ENCODE measurements at regions not wholly inside any gene's neighbourhood (a gene's known extent, or its start where the extent isn't known, plus 50 kb on each side); places are given as distances from the start of the nearest gene placed in this dataset.

DNA sequence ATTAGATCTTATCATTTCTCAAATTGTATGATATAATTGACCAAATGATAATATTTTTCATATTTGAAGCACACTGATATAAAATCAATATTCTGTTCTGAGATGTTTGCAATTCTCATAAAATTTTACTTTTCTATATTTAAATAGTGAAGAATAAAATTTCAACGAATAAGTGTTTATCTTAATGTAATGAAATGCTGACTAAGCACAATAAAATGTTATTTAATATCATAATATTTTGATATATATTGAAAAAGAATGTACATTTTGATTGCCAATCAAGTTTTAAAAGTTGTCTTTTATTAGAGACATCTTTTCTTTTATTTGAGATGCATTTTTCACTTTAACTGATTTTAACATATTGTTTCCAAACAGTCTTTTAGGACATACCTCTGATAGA, 416.1 kb downstream of the TAF11L14 start:
- Histone ChIP-seq H3K4me3 (ENCODE audit: low read depth in 1 of 2, low read length in 2 of 2) (no peak overlapping the region), H3K27me3 (ENCODE audit: control insufficient read depth in 1 of 2, insufficient read depth in 2 of 2, low read length in 2 of 2) (no peaks in the 10 kb centered on the region), H3K36me3 (ENCODE audit: control insufficient read depth in 2 of 2, insufficient read depth in 2 of 2, low read length in 1 of 2) (no peaks in the 10 kb centered on the region), H3K27ac (ENCODE audit: low read depth in 2 of 2, low read length in 1 of 2) (no peak overlapping the region), H3K9me3 (ENCODE audit: control insufficient read depth in 2 of 2, insufficient read depth in 1 of 2, low read depth in 1 of 2, low read length in 1 of 2) (no peaks in the 10 kb centered on the region), H3K4me1 (ENCODE audit: control insufficient read depth in 2 of 2, insufficient read depth in 2 of 2, low read length in 1 of 2) (no peaks in the 10 kb centered on the region)
- WGBS, 2 donors = 66 to 79% methylated on average over 1 of the region's 1 CpG

DNA sequence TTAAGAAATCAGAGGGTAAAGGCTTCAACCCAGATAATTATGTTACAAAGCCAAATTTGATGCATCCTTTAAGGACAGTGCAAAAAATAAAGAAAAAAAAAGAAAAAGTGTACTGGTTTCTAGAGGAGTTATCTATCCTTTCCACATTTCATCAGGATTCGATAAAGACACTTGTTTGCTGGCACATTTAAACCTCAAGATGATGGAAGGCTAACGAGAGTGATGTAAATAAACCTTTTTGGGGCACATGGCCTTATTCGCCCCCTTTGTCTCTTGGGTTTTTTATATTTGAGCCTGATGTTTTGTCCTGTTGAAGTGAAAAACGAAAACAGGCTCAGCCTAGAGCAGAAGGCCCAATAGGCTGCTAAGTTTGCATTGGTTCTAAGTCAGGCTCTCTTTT, 416.5 kb downstream of the TAF11L14 start:
- Histone ChIP-seq H3K27ac (ENCODE audit: low read depth in 2 of 2, low read length in 1 of 2) (no peak overlapping the region), H3K27me3 (ENCODE audit: control insufficient read depth in 1 of 2, insufficient read depth in 2 of 2, low read length in 2 of 2) (no peaks in the 10 kb centered on the region), H3K36me3 (ENCODE audit: control insufficient read depth in 2 of 2, insufficient read depth in 2 of 2, low read length in 1 of 2) (no peaks in the 10 kb centered on the region), H3K4me1 (ENCODE audit: control insufficient read depth in 2 of 2, insufficient read depth in 2 of 2, low read length in 1 of 2) (no peaks in the 10 kb centered on the region), H3K9me3 (ENCODE audit: control insufficient read depth in 2 of 2, insufficient read depth in 1 of 2, low read depth in 1 of 2, low read length in 1 of 2) (no peaks in the 10 kb centered on the region), H3K4me3 (ENCODE audit: low read depth in 1 of 2, low read length in 2 of 2) (no peak overlapping the region)
- WGBS, 2 donors = 52 to 53% methylated on average over 4 of the region's 4 CpGs

DNA sequence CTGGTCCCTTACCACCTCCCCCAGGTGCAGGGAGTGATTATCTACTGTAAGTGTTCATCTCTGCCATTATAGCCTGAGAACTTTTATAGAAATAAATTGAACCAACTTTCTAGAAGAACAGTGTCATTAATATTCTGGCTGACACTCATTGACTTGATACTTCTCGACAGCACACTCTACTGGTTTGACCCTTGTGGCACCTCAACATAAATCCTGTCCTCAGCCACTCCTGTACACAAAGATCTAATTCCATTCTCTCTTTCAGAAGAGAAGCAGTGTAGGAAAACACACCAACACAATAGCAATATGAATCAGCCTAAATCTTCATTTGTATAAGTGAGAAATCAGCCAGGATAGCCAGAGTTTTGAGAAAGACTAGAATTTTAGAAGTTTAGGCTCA, 417.7 kb downstream of the TAF11L14 start:
- H3K9me3 ChIP-seq (ENCODE audit: control insufficient read depth in 2 of 2, insufficient read depth in 1 of 2, low read depth in 1 of 2, low read length in 1 of 2) = no peaks in the 10 kb centered on the region
- H3K27me3 ChIP-seq (ENCODE audit: control insufficient read depth in 1 of 2, insufficient read depth in 2 of 2, low read length in 2 of 2) = no peaks in the 10 kb centered on the region
- 39 to 42% methylated on average over 1 of the region's 1 CpG for WGBS, 2 donors

DNA sequence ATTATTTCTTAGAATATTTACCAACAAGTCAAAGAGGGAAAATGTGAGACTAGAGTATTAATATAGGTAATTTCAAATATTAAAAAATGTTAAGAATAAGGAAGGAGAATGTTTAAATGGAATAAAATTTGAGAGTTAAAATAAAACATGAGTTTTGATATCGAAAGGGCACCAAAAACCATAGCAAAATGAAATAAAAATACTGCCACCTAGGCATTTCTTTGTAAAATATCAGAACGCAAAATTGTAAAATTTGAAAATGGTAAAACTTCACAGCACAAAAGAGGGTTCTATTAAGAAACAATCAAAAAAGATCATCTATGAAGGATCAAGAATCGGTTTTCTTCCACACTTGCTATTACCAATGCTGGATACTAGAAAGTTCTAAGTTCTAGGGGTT, 418.3 kb downstream of the TAF11L14 start:
- H3K27me3 ChIP-seq (ENCODE audit: control insufficient read depth in 1 of 2, insufficient read depth in 2 of 2, low read length in 2 of 2) = no peaks in the 10 kb centered on the region
- WGBS, 2 donors = 87 to 90% methylated on average over 3 of the region's 3 CpGs
- no peaks in the 10 kb centered on the region for H3K4me1 ChIP-seq (ENCODE audit: control insufficient read depth in 2 of 2, insufficient read depth in 2 of 2, low read length in 1 of 2)
- H3K36me3 ChIP-seq (ENCODE audit: control insufficient read depth in 2 of 2, insufficient read depth in 2 of 2, low read length in 1 of 2) = no peaks in the 10 kb centered on the region
- no peaks in the 10 kb centered on the region for H3K9me3 ChIP-seq (ENCODE audit: control insufficient read depth in 2 of 2, insufficient read depth in 1 of 2, low read depth in 1 of 2, low read length in 1 of 2)
- no peak overlapping the region for H3K27ac ChIP-seq (ENCODE audit: low read depth in 2 of 2, low read length in 1 of 2)
- no peak overlapping the region for H3K4me3 ChIP-seq (ENCODE audit: low read depth in 1 of 2, low read length in 2 of 2)

More for the DNA sequence above, 417.7 kb downstream of the TAF11L14 start:
- no peak overlapping the region for H3K27ac ChIP-seq (ENCODE audit: low read depth in 2 of 2, low read length in 1 of 2)
- H3K4me1 ChIP-seq (ENCODE audit: control insufficient read depth in 2 of 2, insufficient read depth in 2 of 2, low read length in 1 of 2) = no peaks in the 10 kb centered on the region
- no peaks in the 10 kb centered on the region for H3K36me3 ChIP-seq (ENCODE audit: control insufficient read depth in 2 of 2, insufficient read depth in 2 of 2, low read length in 1 of 2)
- no peak overlapping the region for H3K4me3 ChIP-seq (ENCODE audit: low read depth in 1 of 2, low read length in 2 of 2)

DNA sequence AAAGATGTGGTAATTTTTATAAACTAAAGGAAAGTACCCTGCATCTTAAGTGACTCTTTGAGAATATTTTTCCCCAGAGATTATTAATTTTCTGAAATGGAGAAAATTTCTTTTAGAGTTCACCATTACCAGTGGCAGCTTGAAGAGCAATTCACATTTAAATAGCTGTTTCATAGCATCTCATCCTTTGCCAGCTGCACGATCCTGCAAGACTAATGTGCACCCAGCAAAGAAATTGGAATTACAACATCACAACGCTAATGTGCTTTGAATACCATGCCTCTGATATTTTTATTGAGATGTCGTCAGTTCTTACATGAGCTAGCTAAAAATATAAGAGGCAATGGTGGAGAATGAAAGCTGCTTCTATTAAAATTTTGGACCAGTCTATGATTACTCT, 423.5 kb downstream of the TAF11L14 start:
- no peak overlapping the region for H3K4me3 ChIP-seq (ENCODE audit: low read depth in 1 of 2, low read length in 2 of 2)
- H3K9me3 ChIP-seq (ENCODE audit: control insufficient read depth in 2 of 2, insufficient read depth in 1 of 2, low read depth in 1 of 2, low read length in 1 of 2) = no peaks in the 10 kb centered on the region
- H3K27me3 ChIP-seq (ENCODE audit: control insufficient read depth in 1 of 2, insufficient read depth in 2 of 2, low read length in 2 of 2) = no peaks in the 10 kb centered on the region
- H3K36me3 ChIP-seq (ENCODE audit: control insufficient read depth in 2 of 2, insufficient read depth in 2 of 2, low read length in 1 of 2) = no peaks in the 10 kb centered on the region
- H3K27ac ChIP-seq (ENCODE audit: low read depth in 2 of 2, low read length in 1 of 2) = no peak overlapping the region
- H3K4me1 ChIP-seq (ENCODE audit: control insufficient read depth in 2 of 2, insufficient read depth in 2 of 2, low read length in 1 of 2) = no peaks in the 10 kb centered on the region
- 83 to 88% methylated on average over 3 of the region's 3 CpGs for WGBS, 2 donors

DNA sequence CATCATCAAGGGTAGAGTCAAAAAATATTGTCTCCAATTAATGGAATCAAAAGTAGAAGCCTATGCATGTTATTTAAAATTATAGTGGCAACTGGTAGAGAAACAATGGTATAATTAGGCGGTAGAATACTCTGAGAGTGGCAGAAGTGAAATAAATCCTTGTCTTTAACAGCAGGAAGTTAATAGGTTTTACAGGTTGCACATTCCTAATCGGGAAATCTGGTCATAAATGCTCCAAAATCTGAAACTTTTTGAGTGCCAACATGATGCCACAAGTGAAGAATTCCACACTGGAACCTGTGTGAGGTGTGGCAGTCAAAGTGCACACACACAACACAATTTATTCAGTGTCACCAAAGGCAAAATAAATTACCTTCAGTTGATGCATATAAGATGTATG, 433.4 kb downstream of the TAF11L14 start:
- no peaks in the 10 kb centered on the region for H3K9me3 ChIP-seq (ENCODE audit: control insufficient read depth in 2 of 2, insufficient read depth in 1 of 2, low read depth in 1 of 2, low read length in 1 of 2)
- 72 to 74% methylated on average over 2 of the region's 2 CpGs for WGBS, 2 donors
- no peaks in the 10 kb centered on the region for H3K27me3 ChIP-seq (ENCODE audit: control insufficient read depth in 1 of 2, insufficient read depth in 2 of 2, low read length in 2 of 2)
- H3K4me1 ChIP-seq (ENCODE audit: control insufficient read depth in 2 of 2, insufficient read depth in 2 of 2, low read length in 1 of 2) = no peaks in the 10 kb centered on the region
- no peak overlapping the region for H3K4me3 ChIP-seq (ENCODE audit: low read depth in 1 of 2, low read length in 2 of 2)
- no peaks in the 10 kb centered on the region for H3K36me3 ChIP-seq (ENCODE audit: control insufficient read depth in 2 of 2, insufficient read depth in 2 of 2, low read length in 1 of 2)
- H3K27ac ChIP-seq (ENCODE audit: low read depth in 2 of 2, low read length in 1 of 2) = no peak overlapping the region

DNA sequence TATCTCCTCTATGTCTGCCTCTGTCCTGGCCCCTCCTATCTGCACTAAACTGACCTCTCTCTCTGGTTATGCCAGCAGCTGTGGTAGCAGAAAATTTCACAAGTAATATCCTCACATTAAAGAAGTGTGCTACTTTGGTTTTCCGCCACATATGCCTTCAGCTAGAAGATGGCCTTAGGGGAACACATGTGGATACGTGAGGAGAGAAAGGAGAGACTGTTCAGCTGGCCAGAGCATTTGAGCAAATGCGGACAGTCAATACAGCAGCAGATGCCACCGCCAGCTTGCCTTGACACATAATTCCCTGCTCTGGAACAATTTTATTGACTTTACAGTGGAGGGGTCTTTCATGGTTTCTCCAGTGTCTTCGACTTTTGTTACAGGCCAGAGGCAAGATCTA, 434.6 kb downstream of the TAF11L14 start:
- Histone ChIP-seq H3K27me3 (ENCODE audit: control insufficient read depth in 1 of 2, insufficient read depth in 2 of 2, low read length in 2 of 2) (no peaks in the 10 kb centered on the region), H3K4me3 (ENCODE audit: low read depth in 1 of 2, low read length in 2 of 2) (no peak overlapping the region)
- 86 to 91% methylated on average over 5 of the region's 5 CpGs for WGBS, 2 donors

DNA sequence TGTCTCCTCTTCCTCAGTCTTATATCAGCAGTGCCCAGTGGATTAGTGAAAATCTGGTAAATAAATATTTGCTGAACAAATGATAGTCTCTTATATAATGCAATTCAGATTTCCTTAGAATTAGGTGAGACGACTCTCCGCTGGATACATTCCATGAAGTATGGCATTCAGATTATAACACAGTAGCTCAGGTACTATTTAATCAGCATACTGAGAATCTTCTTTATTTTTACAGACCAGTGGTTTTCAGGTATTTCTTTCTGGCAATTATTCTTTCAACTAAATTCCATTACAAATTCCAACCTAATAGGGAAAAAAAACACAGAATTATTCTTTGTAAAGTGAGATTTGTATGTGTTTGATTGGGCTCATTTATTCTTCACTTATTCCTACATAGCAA, 435.5 kb downstream of the TAF11L14 start:
- H3K4me1 ChIP-seq (ENCODE audit: control insufficient read depth in 2 of 2, insufficient read depth in 2 of 2, low read length in 1 of 2) = no peaks in the 10 kb centered on the region
- no peak overlapping the region for H3K4me3 ChIP-seq (ENCODE audit: low read depth in 1 of 2, low read length in 2 of 2)
- H3K9me3 ChIP-seq (ENCODE audit: control insufficient read depth in 2 of 2, insufficient read depth in 1 of 2, low read depth in 1 of 2, low read length in 1 of 2) = no peaks in the 10 kb centered on the region
- 55 to 73% methylated on average over 2 of the region's 2 CpGs for WGBS, 2 donors
- H3K36me3 ChIP-seq (ENCODE audit: control insufficient read depth in 2 of 2, insufficient read depth in 2 of 2, low read length in 1 of 2) = no peaks in the 10 kb centered on the region
- no peaks in the 10 kb centered on the region for H3K27me3 ChIP-seq (ENCODE audit: control insufficient read depth in 1 of 2, insufficient read depth in 2 of 2, low read length in 2 of 2)
- H3K27ac ChIP-seq (ENCODE audit: low read depth in 2 of 2, low read length in 1 of 2) = no peak overlapping the region

More for the DNA sequence above, 434.6 kb downstream of the TAF11L14 start:
- H3K36me3 ChIP-seq (ENCODE audit: control insufficient read depth in 2 of 2, insufficient read depth in 2 of 2, low read length in 1 of 2) = no peaks in the 10 kb centered on the region
- no peaks in the 10 kb centered on the region for H3K9me3 ChIP-seq (ENCODE audit: control insufficient read depth in 2 of 2, insufficient read depth in 1 of 2, low read depth in 1 of 2, low read length in 1 of 2)
- no peaks in the 10 kb centered on the region for H3K4me1 ChIP-seq (ENCODE audit: control insufficient read depth in 2 of 2, insufficient read depth in 2 of 2, low read length in 1 of 2)
- H3K27ac ChIP-seq (ENCODE audit: low read depth in 2 of 2, low read length in 1 of 2) = no peak overlapping the region

DNA sequence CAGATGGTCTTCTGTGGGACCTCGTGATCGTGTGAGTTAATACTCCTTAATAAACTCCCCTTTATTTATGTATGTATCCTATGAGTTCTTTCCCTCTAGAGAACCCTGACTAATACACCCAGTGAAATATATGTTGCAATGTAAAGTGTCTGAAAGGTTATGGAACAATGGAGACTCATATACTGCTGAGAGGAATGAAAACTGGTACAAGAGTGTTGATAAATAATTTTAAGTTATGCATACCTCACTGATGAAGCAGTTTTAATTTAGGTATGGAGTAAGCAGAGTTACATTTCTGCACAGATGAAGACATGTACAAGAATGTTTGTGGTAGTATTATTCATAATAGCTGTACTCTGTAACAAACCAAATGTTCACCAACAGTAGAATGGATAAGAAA, 438.3 kb downstream of the TAF11L14 start:
- Histone ChIP-seq H3K27ac (ENCODE audit: low read depth in 2 of 2, low read length in 1 of 2) (no peak overlapping the region), H3K4me3 (ENCODE audit: low read depth in 1 of 2, low read length in 2 of 2) (no peak overlapping the region), H3K9me3 (ENCODE audit: control insufficient read depth in 2 of 2, insufficient read depth in 1 of 2, low read depth in 1 of 2, low read length in 1 of 2) (no peaks in the 10 kb centered on the region), H3K36me3 (ENCODE audit: control insufficient read depth in 2 of 2, insufficient read depth in 2 of 2, low read length in 1 of 2) (no peaks in the 10 kb centered on the region), H3K27me3 (ENCODE audit: control insufficient read depth in 1 of 2, insufficient read depth in 2 of 2, low read length in 2 of 2) (no peaks in the 10 kb centered on the region), H3K4me1 (ENCODE audit: control insufficient read depth in 2 of 2, insufficient read depth in 2 of 2, low read length in 1 of 2) (no peaks in the 10 kb centered on the region)
- 80 to 87% methylated on average over 2 of the region's 2 CpGs for WGBS, 2 donors

DNA sequence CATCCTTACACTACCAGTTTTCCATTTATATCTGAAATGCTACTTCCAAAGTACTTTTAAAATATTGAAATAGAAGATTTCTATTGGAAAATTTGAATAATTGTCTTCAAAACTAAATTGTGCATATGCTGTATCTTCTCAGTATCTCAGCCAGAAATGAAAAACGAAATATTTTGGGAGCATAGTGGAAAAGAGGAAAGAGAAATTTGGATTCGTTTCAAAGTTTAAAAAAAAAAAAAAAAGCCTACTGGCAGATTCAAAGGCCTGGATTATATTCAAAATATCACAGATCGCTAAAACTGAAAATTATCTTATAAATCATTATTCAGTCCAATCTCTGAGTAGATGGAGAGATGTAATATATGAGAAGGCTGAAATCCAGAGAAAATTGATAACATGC, 440.7 kb downstream of the TAF11L14 start:
- 48 to 49% methylated on average over 3 of the region's 3 CpGs for WGBS, 2 donors
- H3K4me1 ChIP-seq (ENCODE audit: control insufficient read depth in 2 of 2, insufficient read depth in 2 of 2, low read length in 1 of 2) = no peaks in the 10 kb centered on the region
- H3K27me3 ChIP-seq (ENCODE audit: control insufficient read depth in 1 of 2, insufficient read depth in 2 of 2, low read length in 2 of 2) = no peaks in the 10 kb centered on the region

More for the DNA sequence above, 440.7 kb downstream of the TAF11L14 start:
- H3K27ac ChIP-seq (ENCODE audit: low read depth in 2 of 2, low read length in 1 of 2) = no peak overlapping the region
- no peaks in the 10 kb centered on the region for H3K36me3 ChIP-seq (ENCODE audit: control insufficient read depth in 2 of 2, insufficient read depth in 2 of 2, low read length in 1 of 2)
- no peaks in the 10 kb centered on the region for H3K9me3 ChIP-seq (ENCODE audit: control insufficient read depth in 2 of 2, insufficient read depth in 1 of 2, low read depth in 1 of 2, low read length in 1 of 2)
- no peak overlapping the region for H3K4me3 ChIP-seq (ENCODE audit: low read depth in 1 of 2, low read length in 2 of 2)

Measured in esophagus (tissue), 2 donors.